A549 (cell line): ENCODE measurements at regions not wholly inside any gene's neighbourhood (a gene's known extent, or its start where the extent isn't known, plus 50 kb on each side); places are given as distances from the start of the nearest gene placed in this dataset.

ENCODE experiments used
- EP300 ChIP-seq, 2 experiments: fragments of >200 bp; sonication (Bioruptor Twin); formaldehyde crosslinking; IDR thresholded peaks; 2 replicates in 1 of 2; 3 replicates in 1 of 2; pipeline ENCODE4 v1.6.1; 2016 to 2017
- HOXA7 ChIP-seq: fragments of 250-450 bp; sonication (Bioruptor Pico); IDR thresholded peaks from 2 replicates; pipeline ENCODE4 v1.5.0; 2020; ENCODE audit warnings: mild to moderate bottlenecking, moderate library complexity
- POLR2A ChIP-seq: IDR thresholded peaks from 2 replicates; pipeline ENCODE4 v1.6.1; 2012; ENCODE audit warnings: mild to moderate bottlenecking, low read length
- RAD21 ChIP-seq, 2 experiments: fragments of >200 bp in 1 of 2; sonication (Bioruptor Twin) in 1 of 2; formaldehyde crosslinking in 1 of 2; IDR thresholded peaks in 1 of 2; conservative IDR thresholded peaks in 1 of 2; 2 replicates in 1 of 2; 3 replicates in 1 of 2; pipeline ENCODE4 v1.6.1; 2012 to 2018; ENCODE audit warnings: inconsistent platforms in 1 of 2
- REST ChIP-seq: fragments of 200-600 bp; sonication (generic); IDR thresholded peaks from 2 replicates; pipeline ENCODE4 v1.6.1; 2016; ENCODE audit warnings: antibody characterized with exemption, mild to moderate bottlenecking, moderate library complexity
- SMC3 ChIP-seq: fragments of >200 bp; sonication (Bioruptor Twin); formaldehyde crosslinking; IDR thresholded peaks from 3 replicates; pipeline ENCODE4 v1.6.1; 2018; ENCODE audit warnings: inconsistent platforms
- TF ChIP-seq, protein P1 (sequence below): fragments of >200 bp; sonication (Bioruptor Twin); formaldehyde crosslinking; IDR thresholded peaks from 3 replicates; pipeline ENCODE4 v1.5.1; 2016
- TF ChIP-seq, protein P2 (sequence below): IDR thresholded peaks from 2 replicates; pipeline ENCODE4 v1.6.1; 2012

DNA sequence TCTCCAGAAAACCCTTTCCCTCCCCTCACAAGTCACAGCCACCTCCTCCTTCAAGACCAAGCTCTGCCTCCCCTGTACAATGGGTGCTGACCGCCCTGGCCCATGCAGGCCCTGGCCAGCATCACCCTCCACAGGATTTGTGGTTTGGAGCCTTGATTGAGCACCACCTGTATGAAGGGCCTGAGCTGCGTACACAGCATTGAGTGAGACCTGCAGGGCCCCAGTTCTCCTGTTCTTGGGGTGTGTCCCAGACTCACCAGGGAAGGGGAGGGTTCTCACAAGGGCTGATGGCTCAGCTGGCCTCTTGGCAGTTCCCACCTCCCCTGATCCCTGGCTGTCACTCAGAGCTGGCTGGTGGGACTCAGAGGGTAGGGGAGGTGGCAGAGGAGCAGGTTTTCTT is 63.7 kb upstream of the IER5L start:
- TF ChIP-seq, protein P1, sequence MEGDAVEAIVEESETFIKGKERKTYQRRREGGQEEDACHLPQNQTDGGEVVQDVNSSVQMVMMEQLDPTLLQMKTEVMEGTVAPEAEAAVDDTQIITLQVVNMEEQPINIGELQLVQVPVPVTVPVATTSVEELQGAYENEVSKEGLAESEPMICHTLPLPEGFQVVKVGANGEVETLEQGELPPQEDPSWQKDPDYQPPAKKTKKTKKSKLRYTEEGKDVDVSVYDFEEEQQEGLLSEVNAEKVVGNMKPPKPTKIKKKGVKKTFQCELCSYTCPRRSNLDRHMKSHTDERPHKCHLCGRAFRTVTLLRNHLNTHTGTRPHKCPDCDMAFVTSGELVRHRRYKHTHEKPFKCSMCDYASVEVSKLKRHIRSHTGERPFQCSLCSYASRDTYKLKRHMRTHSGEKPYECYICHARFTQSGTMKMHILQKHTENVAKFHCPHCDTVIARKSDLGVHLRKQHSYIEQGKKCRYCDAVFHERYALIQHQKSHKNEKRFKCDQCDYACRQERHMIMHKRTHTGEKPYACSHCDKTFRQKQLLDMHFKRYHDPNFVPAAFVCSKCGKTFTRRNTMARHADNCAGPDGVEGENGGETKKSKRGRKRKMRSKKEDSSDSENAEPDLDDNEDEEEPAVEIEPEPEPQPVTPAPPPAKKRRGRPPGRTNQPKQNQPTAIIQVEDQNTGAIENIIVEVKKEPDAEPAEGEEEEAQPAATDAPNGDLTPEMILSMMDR, result no peak
- no peak for TF ChIP-seq HOXA7 (CRISPR knock-in tag)
- TF ChIP-seq, protein P2, sequence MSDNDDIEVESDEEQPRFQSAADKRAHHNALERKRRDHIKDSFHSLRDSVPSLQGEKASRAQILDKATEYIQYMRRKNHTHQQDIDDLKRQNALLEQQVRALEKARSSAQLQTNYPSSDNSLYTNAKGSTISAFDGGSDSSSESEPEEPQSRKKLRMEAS, result no peak
- no peak for TF ChIP-seq POLR2A
- no peak for TF ChIP-seq RAD21 (conservative IDR thresholded peaks at IDR 0.05 in 1 of 2, IDR thresholded peaks at IDR 0.05 in 1 of 2)
- TF ChIP-seq SMC3, result no peak
- no peak for TF ChIP-seq REST
- TF ChIP-seq EP300 (IDR thresholded peaks at IDR 0.05), result no peak
